Brain microvascular endothelial cell (primary cell): ENCODE measurements at regions not wholly inside any gene's neighbourhood (a gene's known extent, or its start where the extent isn't known, plus 50 kb on each side); places are given as distances from the start of the nearest gene placed in this dataset.

Source experiments
- DNase-seq: peaks from one replicate; pipeline ENCODE4 v3.0.0-alpha.2; 2020
- H3K27ac ChIP-seq: fragments of 250-450 bp; sonication (Bioruptor Pico); 2 replicates; pipeline ENCODE4 v1.5.1; 2020; ENCODE audit warnings: mild to moderate bottlenecking, moderate library complexity
- H3K27me3 ChIP-seq: fragments of 250-450 bp; sonication (Bioruptor Pico); replicated peaks from 2 replicates; pipeline ENCODE4 v1.5.1; 2020; ENCODE audit warnings: mild to moderate bottlenecking
- H3K36me3 ChIP-seq: fragments of 250-450 bp; sonication (Bioruptor Pico); replicated peaks from 2 replicates; pipeline ENCODE4 v1.5.1; 2020; ENCODE audit warnings: mild to moderate bottlenecking
- H3K4me3 ChIP-seq: 2 replicates; pipeline ENCODE4 v1.5.1; 2011; ENCODE audit warnings: low read depth, mild to moderate bottlenecking, control low read depth, low read length, moderate library complexity
- CTCF ChIP-seq: IDR thresholded peaks from 2 replicates; pipeline ENCODE4 v1.5.1; 2011; ENCODE audit warnings: low read depth, mild to moderate bottlenecking, moderate library complexity, low read length, control low read depth, inconsistent platforms; ENCODE audit errors: missing control alignments
- in situ Hi-C: cut with HindIII; loops from 2 replicates; pipeline ENCODE4 v1.10.0; 2017; ENCODE audit warnings: low sequenced_read_pairs, low pct_ligation_motif_present

GRCh38 chr18:38663682-38664081 lies 1098.1 kb upstream of the CELF4 start:
- in situ Hi-C loops = no loop called here
- no peak for DNase-seq
- H3K27me3 ChIP-seq = no peaks in the 10 kb centered on the region

GRCh38 chr18:38663270-38663669 lies 1097.7 kb upstream of the CELF4 start:
- in situ Hi-C loops = no loop called here
- Histone ChIP-seq H3K27ac (no peak overlapping the region), H3K27me3 (no peaks in the 10 kb centered on the region), H3K4me3 (no peak overlapping the region), H3K36me3 (no peaks in the 10 kb centered on the region)
- TF ChIP-seq CTCF = no peak
- no peak for DNase-seq

More at GRCh38 chr18:38663682-38664081, 1098.1 kb upstream of the CELF4 start:
- TF ChIP-seq CTCF = no peak
- Histone ChIP-seq H3K36me3 (no peaks in the 10 kb centered on the region), H3K27ac (no peak overlapping the region), H3K4me3 (no peak overlapping the region)

DNA sequence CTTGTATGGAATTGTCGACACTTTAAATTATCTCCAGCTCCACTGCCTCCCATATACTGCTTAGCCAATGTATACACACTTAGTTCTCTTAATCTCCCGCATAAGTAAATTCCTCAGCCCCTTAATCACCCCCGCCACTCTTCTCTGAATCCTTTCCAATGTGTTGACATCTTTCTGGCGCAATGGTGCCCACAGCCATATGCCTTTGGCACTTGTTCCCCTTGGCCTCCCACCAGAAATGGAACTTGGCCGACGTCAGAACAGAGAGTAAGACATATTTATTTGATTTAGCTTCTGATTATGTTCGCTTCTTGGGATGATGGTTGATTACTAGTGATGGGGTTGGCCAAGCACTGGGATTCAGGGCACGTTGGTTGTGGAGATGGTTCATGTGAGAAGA lies 1089.3 kb upstream of the CELF4 start:
- in situ Hi-C loops = no loop called here
- Histone ChIP-seq H3K36me3 (no peaks in the 10 kb centered on the region), H3K4me3 (no peak overlapping the region), H3K27ac (no peak overlapping the region), H3K27me3 (no peaks in the 10 kb centered on the region)
- DNase-seq = no peak
- TF ChIP-seq CTCF = no peak

DNA sequence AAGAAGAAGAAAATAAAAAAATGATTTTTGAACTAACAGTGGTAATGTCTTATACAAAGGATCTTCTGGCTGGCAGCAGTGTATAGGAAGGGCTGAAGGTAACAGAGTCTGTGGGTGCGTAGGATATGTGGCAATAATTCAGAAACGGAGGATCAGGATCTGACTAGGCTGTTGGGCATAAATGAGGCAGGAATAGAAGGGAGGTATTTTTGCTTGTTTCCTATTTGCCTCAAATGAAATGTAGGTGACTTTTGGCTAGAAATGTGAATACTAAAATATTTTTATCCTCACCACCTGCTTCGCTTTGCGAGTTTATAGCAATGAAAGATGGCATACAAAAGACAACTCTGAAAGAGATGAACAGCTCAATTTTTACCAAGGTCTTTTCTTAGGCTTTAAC lies 1086.1 kb upstream of the CELF4 start:
- DNase-seq = no peak
- no peak overlapping the region for H3K27ac ChIP-seq
- no peaks in the 10 kb centered on the region for H3K27me3 ChIP-seq
- H3K4me3 ChIP-seq = no peak overlapping the region
- in situ Hi-C loops = no loop called here
- H3K36me3 ChIP-seq = no peaks in the 10 kb centered on the region
- no peak for TF ChIP-seq CTCF

DNA sequence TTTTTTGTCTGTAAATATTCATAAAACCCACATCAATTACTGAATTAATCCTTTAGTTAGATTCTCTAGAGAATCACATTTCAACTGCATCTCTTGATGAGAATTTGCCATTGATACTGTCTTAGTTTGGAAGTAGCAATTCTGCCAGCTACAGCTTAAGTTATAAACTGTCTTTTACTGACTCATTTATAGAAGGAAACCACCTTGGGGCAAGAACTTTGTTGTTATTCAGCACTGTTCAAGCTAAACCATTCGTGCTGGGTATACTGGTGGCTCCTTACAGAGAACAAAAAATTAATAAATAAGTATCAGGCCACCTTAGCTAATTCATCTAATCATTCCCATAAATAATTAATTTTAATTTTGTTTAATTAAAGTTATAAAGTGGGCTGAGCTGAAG lies 1082.6 kb upstream of the CELF4 start:
- Histone ChIP-seq H3K36me3 (no peaks in the 10 kb centered on the region), H3K4me3 (no peak overlapping the region), H3K27me3 (no peaks in the 10 kb centered on the region), H3K27ac (no peak overlapping the region)
- DNase-seq = no peak
- no peak for TF ChIP-seq CTCF
- in situ Hi-C loops = no loop called here

GRCh38 chr18:38646296-38646695 lies 1080.7 kb upstream of the CELF4 start:
- Histone ChIP-seq H3K27me3 (no peaks in the 10 kb centered on the region), H3K27ac (no peak overlapping the region), H3K4me3 (no peak overlapping the region), H3K36me3 (no peaks in the 10 kb centered on the region)
- in situ Hi-C loops = no loop called here
- no peak for TF ChIP-seq CTCF
- DNase-seq = no peak
